ENCODE measurements at regions not wholly inside any gene's neighbourhood (a gene's known extent, or its start where the extent isn't known, plus 50 kb on each side); places are given as distances from the start of the nearest gene placed in this dataset.

GRCh38 chr7:116417593-116418345 is 81.8 kb upstream of the CAV2 start:
- H3K36me3 ChIP-seq, result no peaks in the 10 kb centered on the region
- H3K9me3 ChIP-seq, result no peaks in the 10 kb centered on the region
- H3K4me1 ChIP-seq, result no peaks in the 10 kb centered on the region
- H3K4me3 ChIP-seq, result no peak overlapping the region
- TF ChIP-seq POLR2A (IDR thresholded peaks at IDR 0.05), result no peak
- TF ChIP-seq, protein P1, sequence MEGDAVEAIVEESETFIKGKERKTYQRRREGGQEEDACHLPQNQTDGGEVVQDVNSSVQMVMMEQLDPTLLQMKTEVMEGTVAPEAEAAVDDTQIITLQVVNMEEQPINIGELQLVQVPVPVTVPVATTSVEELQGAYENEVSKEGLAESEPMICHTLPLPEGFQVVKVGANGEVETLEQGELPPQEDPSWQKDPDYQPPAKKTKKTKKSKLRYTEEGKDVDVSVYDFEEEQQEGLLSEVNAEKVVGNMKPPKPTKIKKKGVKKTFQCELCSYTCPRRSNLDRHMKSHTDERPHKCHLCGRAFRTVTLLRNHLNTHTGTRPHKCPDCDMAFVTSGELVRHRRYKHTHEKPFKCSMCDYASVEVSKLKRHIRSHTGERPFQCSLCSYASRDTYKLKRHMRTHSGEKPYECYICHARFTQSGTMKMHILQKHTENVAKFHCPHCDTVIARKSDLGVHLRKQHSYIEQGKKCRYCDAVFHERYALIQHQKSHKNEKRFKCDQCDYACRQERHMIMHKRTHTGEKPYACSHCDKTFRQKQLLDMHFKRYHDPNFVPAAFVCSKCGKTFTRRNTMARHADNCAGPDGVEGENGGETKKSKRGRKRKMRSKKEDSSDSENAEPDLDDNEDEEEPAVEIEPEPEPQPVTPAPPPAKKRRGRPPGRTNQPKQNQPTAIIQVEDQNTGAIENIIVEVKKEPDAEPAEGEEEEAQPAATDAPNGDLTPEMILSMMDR (IDR thresholded peaks at IDR 0.05), result no peak
- intact Hi-C loops (cut with DNase I; ENCODE audit: low total_unique reads), result no loop called here
- H3K27ac ChIP-seq, result no peak overlapping the region
- DNase-seq, result no peak
- H3K27me3 ChIP-seq, result no peaks in the 10 kb centered on the region

DNA sequence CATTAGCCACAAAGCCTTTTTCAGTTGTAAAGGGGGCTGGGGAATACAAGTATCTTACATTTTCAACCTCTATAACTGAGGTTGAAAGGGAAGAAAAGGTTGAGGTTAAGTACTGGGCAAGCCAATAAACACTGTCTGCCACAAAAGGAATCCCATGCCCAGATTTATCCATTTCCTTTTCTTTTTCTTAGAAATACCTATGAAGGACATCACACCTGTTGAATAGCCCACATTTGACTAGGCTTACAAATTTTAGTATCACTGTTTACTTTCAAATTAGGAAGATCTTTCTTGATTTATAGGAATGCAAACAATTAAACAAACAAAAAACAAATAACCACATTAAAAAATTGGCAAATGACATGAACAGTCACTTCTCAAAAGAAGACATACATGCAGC is 81.0 kb upstream of the CAV2 start:
- intact Hi-C loops (cut with DNase I; ENCODE audit: low total_unique reads), result no loop called here
- H3K4me1 ChIP-seq, result no peaks in the 10 kb centered on the region
- H3K27ac ChIP-seq, result no peak overlapping the region
- H3K4me3 ChIP-seq, result no peak overlapping the region
- no peaks in the 10 kb centered on the region for H3K36me3 ChIP-seq
- H3K27me3 ChIP-seq, result no peaks in the 10 kb centered on the region
- no peaks in the 10 kb centered on the region for H3K9me3 ChIP-seq
- TF ChIP-seq, protein P1 (IDR thresholded peaks at IDR 0.05), result no peak
- TF ChIP-seq POLR2A (IDR thresholded peaks at IDR 0.05), result no peak
- DNase-seq, result no peak

DNA sequence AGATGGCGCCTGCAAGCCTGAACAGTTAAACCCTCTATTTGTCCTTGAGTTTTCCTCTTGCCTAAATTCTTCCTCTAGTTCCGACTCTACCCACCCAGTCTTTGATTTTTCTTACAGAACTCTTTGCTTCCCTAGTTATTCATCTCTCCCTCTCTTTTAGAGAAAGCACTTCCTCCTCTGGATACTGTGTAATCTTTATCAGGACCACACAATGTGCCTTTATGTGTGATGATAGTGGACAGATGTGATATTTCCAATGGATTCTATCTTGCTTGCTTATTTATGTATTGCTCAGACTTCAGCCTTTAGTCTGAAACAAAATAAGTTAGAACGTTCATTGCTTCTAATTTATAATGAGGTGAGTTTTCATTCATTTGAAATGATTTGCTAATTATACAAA is 79.5 kb upstream of the CAV2 start:
- Histone ChIP-seq H3K27ac (no peak overlapping the region), H3K36me3 (no peaks in the 10 kb centered on the region), H3K4me1 (no peaks in the 10 kb centered on the region), H3K27me3 (no peaks in the 10 kb centered on the region), H3K9me3 (no peaks in the 10 kb centered on the region), H3K4me3 (no peak overlapping the region)
- intact Hi-C loops (cut with DNase I; ENCODE audit: low total_unique reads), result no loop called here
- no peak for TF ChIP-seq POLR2A (IDR thresholded peaks at IDR 0.05)
- TF ChIP-seq, protein P1 (IDR thresholded peaks at IDR 0.05), result no peak
- DNase-seq, result no peak

DNA sequence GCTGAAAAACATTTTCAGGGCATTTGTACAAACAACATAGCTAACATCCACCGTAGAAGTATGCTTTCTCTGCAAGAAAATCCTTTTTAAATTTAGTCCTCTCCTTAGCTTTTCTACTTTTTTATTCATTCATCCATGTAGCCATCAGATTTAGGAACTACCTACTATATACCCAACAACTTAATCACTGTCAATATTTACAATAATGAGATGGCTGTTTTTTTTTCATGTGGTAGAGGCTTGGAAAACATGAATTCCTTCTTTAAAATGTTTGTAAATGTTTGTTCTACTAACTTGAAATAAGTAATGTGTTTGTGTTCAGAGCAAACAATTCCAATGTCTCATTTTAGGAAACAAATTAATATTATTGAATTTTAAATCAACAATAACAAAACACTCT is 78.2 kb upstream of the CAV2 start:
- Histone ChIP-seq H3K4me3 (no peak overlapping the region), H3K36me3 (no peaks in the 10 kb centered on the region), H3K9me3 (no peaks in the 10 kb centered on the region), H3K4me1 (peaks cover 0 to 9% of the 10 kb centered on the region in 2 donors), H3K27me3 (no peaks in the 10 kb centered on the region), H3K27ac (no peak overlapping the region)
- DNase-seq, result no peak
- intact Hi-C loops (cut with DNase I; ENCODE audit: low total_unique reads), result no loop called here
- no peak for TF ChIP-seq POLR2A (IDR thresholded peaks at IDR 0.05)
- TF ChIP-seq, protein P1 (IDR thresholded peaks at IDR 0.05), result no peak

DNA sequence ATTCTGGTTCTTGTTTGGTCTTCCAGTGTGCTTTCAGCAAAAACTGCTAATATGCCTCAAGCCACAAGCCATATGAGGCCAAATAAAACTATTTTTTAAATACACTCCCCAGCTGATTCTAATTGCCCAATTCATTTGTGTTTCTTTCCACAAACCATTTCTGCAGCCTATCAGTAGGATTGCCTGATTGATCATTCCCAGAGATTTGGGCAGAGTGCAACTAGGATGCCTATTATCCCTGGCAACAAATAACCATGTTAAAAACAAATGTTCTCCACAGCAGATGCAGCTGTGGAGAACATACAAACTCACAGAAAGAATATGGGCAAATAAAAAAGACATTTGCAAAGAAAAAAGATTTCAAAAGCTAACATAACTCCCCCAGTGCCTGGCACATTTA is 76.9 kb upstream of the CAV2 start:
- Histone ChIP-seq H3K27ac (no peak overlapping the region), H3K4me3 (no peak overlapping the region), H3K27me3 (no peaks in the 10 kb centered on the region), H3K9me3 (no peaks in the 10 kb centered on the region), H3K4me1 (peaks cover 0 to 13% of the 10 kb centered on the region in 2 donors), H3K36me3 (no peaks in the 10 kb centered on the region)
- DNase-seq, result no peak
- TF ChIP-seq, protein P1 (IDR thresholded peaks at IDR 0.05), result no peak
- TF ChIP-seq POLR2A (IDR thresholded peaks at IDR 0.05), result no peak
- intact Hi-C loops (cut with DNase I; ENCODE audit: low total_unique reads), result no loop called here

Data from uterus (tissue), 3 donors.